Lower lobe of right lung (tissue), 2 donors: ENCODE measurements at regions not wholly inside any gene's neighbourhood (a gene's known extent, or its start where the extent isn't known, plus 50 kb on each side); places are given as distances from the start of the nearest gene placed in this dataset.

Experiments used
- ATAC-seq, 2 donors: fragments of 200-7000 bp; cut with Tn5 transposase; one replicate each; pipeline ENCODE4 v1.9.1; 2020 to 2022; ENCODE audit warnings: mild to moderate bottlenecking in 2 of 2, moderate library complexity in 2 of 2
- DNase-seq: peaks from one replicate; pipeline ENCODE4 v3.0.0-alpha.2; 2020
- H3K27ac ChIP-seq: fragments of 200-600 bp; one replicate; pipeline ENCODE4 v1.8.0; 2022
- H3K27me3 ChIP-seq: fragments of 200-600 bp; one replicate; pipeline ENCODE4 v1.8.0; 2022; ENCODE audit warnings: low read depth
- H3K36me3 ChIP-seq: fragments of 200-600 bp; one replicate; pipeline ENCODE4 v1.8.0; 2022; ENCODE audit warnings: mild to moderate bottlenecking
- H3K4me1 ChIP-seq: fragments of 200-600 bp; one replicate; pipeline ENCODE4 v1.8.0; 2022
- H3K4me3 ChIP-seq: fragments of 200-600 bp; one replicate; pipeline ENCODE4 v1.8.0; 2022; ENCODE audit warnings: mild to moderate bottlenecking
- H3K9me3 ChIP-seq: fragments of 200-600 bp; one replicate; pipeline ENCODE4 v1.8.0; 2022
- CTCF ChIP-seq: fragments of 200-600 bp; IDR thresholded peaks from one replicate; pipeline ENCODE4 v1.8.0; 2022; ENCODE audit warnings: antibody characterized with exemption, mild to moderate bottlenecking
- intact Hi-C: fragments of 100-400 bp; cut with DNase I; formaldehyde crosslinking; loops from one replicate; pipeline ENCODE4 v1.11.0; 2022
- donor health status: DM: no; HTN: yes; CAD: no; lungs with severe emphysema.

- H3K9me3 ChIP-seq, result no peaks in the 10 kb centered on the region
Observed at GRCh38 chr1:239455743-239456142, 69.4 kb downstream of the CHRM3 start.

GRCh38 chr1:239456788-239457187, 70.4 kb downstream of the CHRM3 start:
- no peak overlapping the region for H3K27ac ChIP-seq
- intact Hi-C loops, result no loop called here
- no peaks in the 10 kb centered on the region for H3K4me1 ChIP-seq
- TF ChIP-seq CTCF, result no peak
- no peak for DNase-seq
- H3K27me3 ChIP-seq, result no peaks in the 10 kb centered on the region
- no peak for ATAC-seq
- no peaks in the 10 kb centered on the region for H3K9me3 ChIP-seq
- no peaks in the 10 kb centered on the region for H3K36me3 ChIP-seq
- H3K4me3 ChIP-seq, result no peak overlapping the region

More at GRCh38 chr1:239455743-239456142, 69.4 kb downstream of the CHRM3 start:
- intact Hi-C loops, result no loop called here
- no peak for DNase-seq
- H3K4me1 ChIP-seq, result no peaks in the 10 kb centered on the region
- no peak overlapping the region for H3K27ac ChIP-seq
- H3K4me3 ChIP-seq, result no peak overlapping the region
- no peak for ATAC-seq
- no peak for TF ChIP-seq CTCF
- H3K27me3 ChIP-seq, result no peaks in the 10 kb centered on the region
- no peaks in the 10 kb centered on the region for H3K36me3 ChIP-seq

GRCh38 chr1:239457491-239458143, 71.2 kb downstream of the CHRM3 start:
- DNase-seq (no peak), ATAC-seq (no peak)
- Histone ChIP-seq H3K36me3 (no peaks in the 10 kb centered on the region), H3K27ac (no peak overlapping the region), H3K27me3 (no peaks in the 10 kb centered on the region), H3K4me1 (no peaks in the 10 kb centered on the region), H3K9me3 (no peaks in the 10 kb centered on the region), H3K4me3 (no peak overlapping the region)
- intact Hi-C loops, result no loop called here
- no peak for TF ChIP-seq CTCF

GRCh38 chr1:239458144-239458500, 71.8 kb downstream of the CHRM3 start:
- no peak overlapping the region for H3K4me3 ChIP-seq
- TF ChIP-seq CTCF, result no peak
- no peaks in the 10 kb centered on the region for H3K4me1 ChIP-seq
- no peaks in the 10 kb centered on the region for H3K9me3 ChIP-seq
- H3K27me3 ChIP-seq, result no peaks in the 10 kb centered on the region
- H3K27ac ChIP-seq, result no peak overlapping the region
- DNase-seq (no peak), ATAC-seq (no peak)
- no peaks in the 10 kb centered on the region for H3K36me3 ChIP-seq
- intact Hi-C loops, result no loop called here

- ATAC-seq, result no peak
- no peak for TF ChIP-seq CTCF
- DNase-seq, result no peak
- Histone ChIP-seq H3K27me3 (no peaks in the 10 kb centered on the region), H3K4me3 (no peak overlapping the region), H3K27ac (no peak overlapping the region), H3K9me3 (no peaks in the 10 kb centered on the region), H3K36me3 (no peaks in the 10 kb centered on the region), H3K4me1 (no peaks in the 10 kb centered on the region)
- intact Hi-C loops, result no loop called here
Observed at GRCh38 chr1:239467730-239468129, 81.4 kb downstream of the CHRM3 start.
